Endothelial cell of umbilical vein (primary cell): ENCODE measurements at regions not wholly inside any gene's neighbourhood (a gene's known extent, or its start where the extent isn't known, plus 50 kb on each side); places are given as distances from the start of the nearest gene placed in this dataset.

Experiments
- CTCF ChIP-seq, 2 donors: IDR thresholded peaks; 1 replicate in 1 of 2; 2 replicates in 1 of 2; pipeline ENCODE4 v1.5.1; 2011; ENCODE audit warnings: low read length in 2 of 2, mild to moderate bottlenecking in 2 of 2, moderate library complexity in 2 of 2, control low read depth in 1 of 2, inconsistent platforms in 1 of 2, low read depth in 1 of 2; ENCODE audit not compliant: insufficient read depth in 1 of 2; ENCODE audit errors: extremely low read depth in 1 of 2
- EZH2 ChIP-seq: IDR thresholded peaks from 2 replicates; pipeline ENCODE4 v1.6.1; 2012; ENCODE audit warnings: borderline replicate concordance, low read depth, mild to moderate bottlenecking, moderate library complexity, low read length, inconsistent platforms; ENCODE audit not compliant: severe bottlenecking
- MAX ChIP-seq: IDR thresholded peaks from 2 replicates; pipeline ENCODE4 v1.6.1; 2011; ENCODE audit not compliant: insufficient read depth, insufficient read length
- POLR2A ChIP-seq: IDR thresholded peaks from 2 replicates; pipeline ENCODE4 v1.6.1; 2012; ENCODE audit warnings: low read depth, mild to moderate bottlenecking, control low read depth, low read length
- POLR2AphosphoS5 ChIP-seq: IDR thresholded peaks from 2 replicates; pipeline ENCODE4 v1.6.1; 2012; ENCODE audit warnings: low read depth, mild to moderate bottlenecking, control low read depth, low read length, moderate library complexity; ENCODE audit not compliant: insufficient read depth

GRCh38 chr1:30516485-30516858 lies 206.9 kb downstream of the MATN1 start:
- TF ChIP-seq CTCF (IDR thresholded peaks at IDR 0.05; ENCODE audit: extremely low read depth in 1 of 2, insufficient read depth in 1 of 2, low read depth in 1 of 2, low read length in 2 of 2) (no peak), POLR2AphosphoS5 (no peak), EZH2 (no peak), MAX (no peak), POLR2A (no peak)
